ENCODE measurements at regions not wholly inside any gene's neighbourhood (a gene's known extent, or its start where the extent isn't known, plus 50 kb on each side); places are given as distances from the start of the nearest gene placed in this dataset.

DNA sequence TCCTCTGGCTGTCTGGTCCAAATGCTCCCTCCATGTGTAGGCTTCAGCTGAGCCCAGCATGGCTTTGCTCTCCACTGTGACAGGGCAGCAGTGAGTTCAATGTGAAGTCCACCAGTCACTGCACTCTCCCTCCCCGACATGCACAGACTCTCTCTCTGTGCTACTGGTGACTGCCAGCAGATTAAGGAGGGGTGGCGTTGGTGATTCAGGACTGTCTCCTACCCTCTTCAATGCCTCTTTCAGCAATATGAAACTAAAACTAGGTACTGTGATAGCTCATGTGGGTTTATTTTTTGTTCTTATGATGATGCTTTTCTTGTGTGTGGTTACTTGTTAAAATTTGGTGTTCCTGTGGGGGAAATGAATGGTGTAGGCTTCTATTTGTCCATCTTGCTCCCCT lies 201.0 kb upstream of the RBMS1 start:
- H4K20me1 ChIP-seq (ENCODE audit: control insufficient read depth, insufficient read depth, low read length, poor library complexity, severe bottlenecking) = no peaks in the 10 kb centered on the region
- DNase-seq (no peak), ATAC-seq (ENCODE audit: low read depth) (no peak)
- H3K27me3 ChIP-seq (replicated peaks in 1 of 4; ENCODE audit: control extremely low read depth in 1 of 4, control insufficient read depth in 3 of 4, insufficient read depth in 4 of 4, low read length in 3 of 4) = no peaks in the 10 kb centered on the region
- H3K79me2 ChIP-seq (ENCODE audit: control insufficient read depth, insufficient read depth, low read length) = no peaks in the 10 kb centered on the region
- no peaks in the 10 kb centered on the region for H3K4me1 ChIP-seq (ENCODE audit: control insufficient read depth in 2 of 2, insufficient read depth in 2 of 2, low read length in 2 of 2)
- H3K27ac Mint-ChIP-seq = no peak overlapping the region
- H3K9me3 ChIP-seq (ENCODE audit: control extremely low read depth in 1 of 3, control insufficient read depth in 2 of 3, insufficient read depth in 1 of 3, low read length in 2 of 3) = no peaks in the 10 kb centered on the region
- no CpG with 5 or more reads among the region's 2 CpGs for WGBS (ENCODE audit: insufficient coverage)
- H3K4me3 Mint-ChIP-seq = no peak overlapping the region
- TF ChIP-seq, protein P1, sequence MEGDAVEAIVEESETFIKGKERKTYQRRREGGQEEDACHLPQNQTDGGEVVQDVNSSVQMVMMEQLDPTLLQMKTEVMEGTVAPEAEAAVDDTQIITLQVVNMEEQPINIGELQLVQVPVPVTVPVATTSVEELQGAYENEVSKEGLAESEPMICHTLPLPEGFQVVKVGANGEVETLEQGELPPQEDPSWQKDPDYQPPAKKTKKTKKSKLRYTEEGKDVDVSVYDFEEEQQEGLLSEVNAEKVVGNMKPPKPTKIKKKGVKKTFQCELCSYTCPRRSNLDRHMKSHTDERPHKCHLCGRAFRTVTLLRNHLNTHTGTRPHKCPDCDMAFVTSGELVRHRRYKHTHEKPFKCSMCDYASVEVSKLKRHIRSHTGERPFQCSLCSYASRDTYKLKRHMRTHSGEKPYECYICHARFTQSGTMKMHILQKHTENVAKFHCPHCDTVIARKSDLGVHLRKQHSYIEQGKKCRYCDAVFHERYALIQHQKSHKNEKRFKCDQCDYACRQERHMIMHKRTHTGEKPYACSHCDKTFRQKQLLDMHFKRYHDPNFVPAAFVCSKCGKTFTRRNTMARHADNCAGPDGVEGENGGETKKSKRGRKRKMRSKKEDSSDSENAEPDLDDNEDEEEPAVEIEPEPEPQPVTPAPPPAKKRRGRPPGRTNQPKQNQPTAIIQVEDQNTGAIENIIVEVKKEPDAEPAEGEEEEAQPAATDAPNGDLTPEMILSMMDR (IDR thresholded peaks at IDR 0.05) = no peak
- no peaks in the 10 kb centered on the region for H3K9me3 Mint-ChIP-seq (ENCODE audit: insufficient read depth)
- CTCF ChIA-PET = no interaction called here
- intact Hi-C loops (cut with micrococcal nuclease) = no loop called here
- H3K4me2 ChIP-seq (replicated peaks; ENCODE audit: low read depth, low read length, poor library complexity, severe bottlenecking) = no peak overlapping the region
- no peak overlapping the region for H3K4me3 ChIP-seq (ENCODE audit: control extremely low read depth in 1 of 5, extremely low read depth in 1 of 5, insufficient read depth in 1 of 5, low read depth in 2 of 5, low read length in 4 of 5)
- H3K4me1 Mint-ChIP-seq = no peaks in the 10 kb centered on the region
- H3K27ac ChIP-seq (ENCODE audit: low read length in 2 of 2) = no peak overlapping the region
- no peaks in the 10 kb centered on the region for H3K36me3 ChIP-seq (replicated peaks in 1 of 2; ENCODE audit: control extremely low read depth in 1 of 2, control insufficient read depth in 1 of 2, extremely low read depth in 1 of 2, insufficient read depth in 2 of 2, low read length in 1 of 2)
- POLR2A ChIA-PET = no interaction called here
- H2AFZ ChIP-seq (ENCODE audit: insufficient read depth, low read depth, low read length, poor library complexity, severe bottlenecking) = no peak overlapping the region
- H3K27me3 Mint-ChIP-seq = peaks cover 13% of the 10 kb centered on the region
- no peak overlapping the region for H3K9ac ChIP-seq (ENCODE audit: low read length)

DNA sequence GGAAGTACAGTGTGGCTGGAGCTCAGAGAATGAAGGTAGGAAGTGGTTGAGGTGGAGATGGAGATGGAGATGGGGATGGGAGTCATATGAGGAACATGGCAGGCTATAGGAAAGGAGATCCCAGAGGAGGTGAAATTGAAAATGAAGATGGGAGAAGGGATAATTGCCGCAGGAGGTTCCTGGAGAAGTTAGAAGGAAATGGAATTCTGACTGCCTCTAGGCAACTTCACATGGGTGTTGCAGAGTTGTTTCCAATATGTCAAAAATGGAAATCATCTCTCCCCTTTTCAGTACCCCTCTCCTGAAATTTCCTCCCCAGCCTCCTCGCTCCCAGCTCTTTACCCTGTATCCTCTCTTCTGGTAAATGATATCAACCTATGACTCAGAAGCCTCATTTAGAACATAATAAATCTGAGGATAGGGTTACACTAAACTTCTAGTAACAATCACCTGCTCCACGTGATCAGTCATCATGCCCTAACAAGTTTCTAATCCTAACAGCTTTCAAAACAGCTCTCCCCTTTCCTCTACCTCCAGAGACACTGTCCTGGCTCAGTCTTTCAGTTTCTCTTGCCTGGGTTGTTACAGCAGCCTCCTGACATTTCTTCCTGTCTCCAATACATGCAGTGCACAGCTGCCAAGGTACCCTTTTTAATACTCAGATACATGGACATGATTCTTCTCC lies 201.9 kb upstream of the RBMS1 start:
- ChIA-PET CTCF (no interaction called here), POLR2A (no interaction called here)
- ATAC-seq (ENCODE audit: low read depth) (no peak), DNase-seq (no peak)
- no peaks in the 10 kb centered on the region for H3K79me2 ChIP-seq (ENCODE audit: control insufficient read depth, insufficient read depth, low read length)
- H4K20me1 ChIP-seq (ENCODE audit: control insufficient read depth, insufficient read depth, low read length, poor library complexity, severe bottlenecking) = no peaks in the 10 kb centered on the region
- no peak overlapping the region for H2AFZ ChIP-seq (ENCODE audit: insufficient read depth, low read depth, low read length, poor library complexity, severe bottlenecking)
- H3K4me1 ChIP-seq (ENCODE audit: control insufficient read depth in 2 of 2, insufficient read depth in 2 of 2, low read length in 2 of 2) = no peaks in the 10 kb centered on the region
- no peak overlapping the region for H3K9ac ChIP-seq (ENCODE audit: low read length)
- no peaks in the 10 kb centered on the region for H3K9me3 ChIP-seq (ENCODE audit: control extremely low read depth in 1 of 3, control insufficient read depth in 2 of 3, insufficient read depth in 1 of 3, low read length in 2 of 3)
- H3K27ac Mint-ChIP-seq = no peak overlapping the region
- H3K27me3 Mint-ChIP-seq = peaks cover 13% of the 10 kb centered on the region
- intact Hi-C loops (cut with micrococcal nuclease) = no loop called here
- no peak overlapping the region for H3K4me3 Mint-ChIP-seq
- H3K27me3 ChIP-seq (replicated peaks in 1 of 4; ENCODE audit: control extremely low read depth in 1 of 4, control insufficient read depth in 3 of 4, insufficient read depth in 4 of 4, low read length in 3 of 4) = no peaks in the 10 kb centered on the region
- no peak overlapping the region for H3K4me3 ChIP-seq (ENCODE audit: control extremely low read depth in 1 of 5, extremely low read depth in 1 of 5, insufficient read depth in 1 of 5, low read depth in 2 of 5, low read length in 4 of 5)
- 86% methylated on average over 1 of the region's 3 CpGs for WGBS (ENCODE audit: insufficient coverage)
- H3K4me1 Mint-ChIP-seq = no peaks in the 10 kb centered on the region
- no peaks in the 10 kb centered on the region for H3K9me3 Mint-ChIP-seq (ENCODE audit: insufficient read depth)
- TF ChIP-seq, protein P1 (IDR thresholded peaks at IDR 0.05) = no peak
- no peak for TF ChIP-seq EZH2 (IDR thresholded peaks at IDR 0.05; ENCODE audit: borderline replicate concordance, insufficient read depth, low read depth, low read length, poor library complexity, severe bottlenecking)
- H3K36me3 ChIP-seq (replicated peaks in 1 of 2; ENCODE audit: control extremely low read depth in 1 of 2, control insufficient read depth in 1 of 2, extremely low read depth in 1 of 2, insufficient read depth in 2 of 2, low read length in 1 of 2) = no peaks in the 10 kb centered on the region
- no peak overlapping the region for H3K4me2 ChIP-seq (replicated peaks; ENCODE audit: low read depth, low read length, poor library complexity, severe bottlenecking)
- no peak overlapping the region for H3K27ac ChIP-seq (ENCODE audit: low read length in 2 of 2)

Measured in B cell (primary cell).